Fibroblast of pulmonary artery (primary cell): ENCODE measurements at regions not wholly inside any gene's neighbourhood (a gene's known extent, or its start where the extent isn't known, plus 50 kb on each side); places are given as distances from the start of the nearest gene placed in this dataset.

Experiments used
- DNase-seq: peaks from one replicate; pipeline ENCODE4 v3.0.0-alpha.2; 2010; ENCODE audit warnings: low read depth
- H3K4me3 ChIP-seq: replicated peaks from 2 replicates; pipeline ENCODE4 v1.5.1; 2011; ENCODE audit warnings: low read depth, mild to moderate bottlenecking, control low read depth, low read length, moderate library complexity
- TF ChIP-seq, protein P1 (sequence below): IDR thresholded peaks from 2 replicates; pipeline ENCODE4 v1.5.1; 2011; ENCODE audit warnings: mild to moderate bottlenecking, control low read depth, low read length, inconsistent platforms; ENCODE audit errors: missing control alignments

DNA sequence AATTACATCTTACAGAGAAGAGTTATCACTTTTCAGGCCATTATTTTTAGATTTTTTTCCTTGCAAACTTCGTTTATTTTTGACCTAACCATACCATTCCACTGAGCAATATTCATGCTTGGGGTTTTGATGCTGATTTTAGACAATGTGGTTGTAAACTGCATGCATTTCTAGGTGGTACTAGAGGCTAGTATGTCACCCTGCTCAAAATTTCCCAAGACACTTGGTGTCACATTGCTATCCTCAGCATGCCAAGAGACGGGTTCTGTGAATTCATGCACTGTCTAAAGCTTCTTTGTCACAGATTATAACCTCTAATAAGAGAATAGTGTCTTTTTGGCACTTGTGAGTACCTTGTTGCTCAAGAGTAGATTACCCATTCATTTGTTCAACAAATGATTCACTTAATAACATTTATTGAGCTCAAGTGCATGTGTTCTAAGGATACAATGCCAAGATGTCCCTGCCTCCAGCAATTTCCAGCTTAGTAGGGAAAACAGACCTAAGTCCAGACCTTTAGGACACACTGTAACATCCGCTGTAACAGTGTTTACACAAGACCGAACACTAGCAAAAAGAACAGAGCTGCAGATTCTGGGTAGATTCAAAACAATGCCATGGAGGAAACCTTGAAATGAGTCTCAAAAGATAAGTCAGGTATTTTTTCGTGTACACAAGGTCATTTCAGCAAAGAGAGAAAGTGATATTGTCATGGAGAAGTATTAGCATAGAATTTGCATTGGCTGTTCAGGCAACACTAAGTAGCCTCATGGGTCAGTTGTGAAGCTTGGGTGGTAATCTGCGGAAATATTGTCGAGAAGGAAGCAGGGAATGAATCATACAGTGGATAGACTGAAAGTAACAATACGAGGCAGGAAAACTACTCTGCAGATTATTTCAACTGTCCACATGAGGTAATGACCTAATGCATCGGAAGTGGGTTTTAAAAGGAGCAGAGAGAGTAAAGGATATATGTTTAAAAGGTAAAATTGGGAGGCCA, 515.1 kb upstream of the ZFP42 start:
- TF ChIP-seq, protein P1, sequence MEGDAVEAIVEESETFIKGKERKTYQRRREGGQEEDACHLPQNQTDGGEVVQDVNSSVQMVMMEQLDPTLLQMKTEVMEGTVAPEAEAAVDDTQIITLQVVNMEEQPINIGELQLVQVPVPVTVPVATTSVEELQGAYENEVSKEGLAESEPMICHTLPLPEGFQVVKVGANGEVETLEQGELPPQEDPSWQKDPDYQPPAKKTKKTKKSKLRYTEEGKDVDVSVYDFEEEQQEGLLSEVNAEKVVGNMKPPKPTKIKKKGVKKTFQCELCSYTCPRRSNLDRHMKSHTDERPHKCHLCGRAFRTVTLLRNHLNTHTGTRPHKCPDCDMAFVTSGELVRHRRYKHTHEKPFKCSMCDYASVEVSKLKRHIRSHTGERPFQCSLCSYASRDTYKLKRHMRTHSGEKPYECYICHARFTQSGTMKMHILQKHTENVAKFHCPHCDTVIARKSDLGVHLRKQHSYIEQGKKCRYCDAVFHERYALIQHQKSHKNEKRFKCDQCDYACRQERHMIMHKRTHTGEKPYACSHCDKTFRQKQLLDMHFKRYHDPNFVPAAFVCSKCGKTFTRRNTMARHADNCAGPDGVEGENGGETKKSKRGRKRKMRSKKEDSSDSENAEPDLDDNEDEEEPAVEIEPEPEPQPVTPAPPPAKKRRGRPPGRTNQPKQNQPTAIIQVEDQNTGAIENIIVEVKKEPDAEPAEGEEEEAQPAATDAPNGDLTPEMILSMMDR = no peak
- peak; percentile 11 for DNase-seq
- no peak overlapping the region for H3K4me3 ChIP-seq

DNA sequence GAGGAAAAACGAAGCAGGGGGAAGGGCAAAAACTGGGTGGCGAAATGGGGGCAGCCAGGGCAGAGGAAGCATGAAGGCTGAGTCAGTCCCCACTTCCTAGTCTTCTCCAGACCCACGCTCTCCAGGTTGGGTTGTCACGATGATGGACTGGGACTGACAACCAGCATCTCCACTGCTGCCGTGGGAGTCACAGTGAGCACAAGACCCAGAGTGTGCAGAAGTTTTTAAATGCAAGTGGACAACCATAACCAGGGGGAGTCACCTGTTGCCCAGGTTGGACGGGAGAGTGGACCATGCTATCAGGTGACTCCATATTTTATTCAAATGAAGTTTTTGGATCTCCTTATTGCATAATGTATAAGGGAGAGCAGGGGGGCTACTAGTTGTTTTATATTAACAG, 511.4 kb upstream of the ZFP42 start:
- TF ChIP-seq, protein P1 = no peak
- no peak for DNase-seq
- no peak overlapping the region for H3K4me3 ChIP-seq

DNA sequence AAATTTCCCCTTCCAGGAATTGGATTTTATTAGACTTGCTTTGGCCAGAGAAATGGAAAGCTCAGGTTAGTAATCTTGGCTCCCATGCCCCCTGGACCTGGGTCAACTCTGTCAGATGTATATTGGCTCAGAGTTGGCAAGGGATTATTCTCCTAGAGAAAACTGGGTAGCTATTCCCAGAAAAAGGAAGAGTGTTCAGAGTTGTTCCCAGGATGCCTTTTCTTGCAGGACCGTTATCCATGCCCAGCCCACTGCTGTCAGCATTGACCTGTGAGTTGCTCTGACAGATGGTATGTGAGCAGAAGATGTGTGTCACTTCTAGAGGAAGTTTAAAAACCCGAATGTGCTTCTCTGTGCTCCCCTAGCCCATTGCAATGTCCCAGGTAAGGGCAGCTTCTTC, 509.9 kb upstream of the ZFP42 start:
- TF ChIP-seq, protein P1 = no peak
- H3K4me3 ChIP-seq = no peak overlapping the region
- no peak for DNase-seq

DNA sequence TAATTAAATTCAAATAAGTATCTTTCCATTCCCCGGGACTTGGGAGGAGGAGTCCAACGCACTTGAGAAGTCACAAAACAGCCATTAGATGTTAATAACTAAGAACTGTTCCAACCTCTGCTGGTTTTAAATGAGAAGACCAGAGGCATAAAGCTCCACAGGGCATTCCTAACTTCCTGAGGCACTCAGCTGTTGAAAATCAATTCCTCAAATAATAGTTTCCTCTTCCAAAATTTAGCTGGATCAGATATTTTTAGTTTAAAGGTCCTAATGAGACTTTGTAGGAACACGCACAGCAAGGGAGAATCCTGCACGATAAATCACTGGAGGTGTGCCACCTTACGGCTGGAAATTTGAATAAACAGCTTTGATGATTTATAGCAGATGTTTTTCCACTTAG, 504.3 kb upstream of the ZFP42 start:
- DNase-seq = no peak
- TF ChIP-seq, protein P1 = no peak
- no peak overlapping the region for H3K4me3 ChIP-seq

DNA sequence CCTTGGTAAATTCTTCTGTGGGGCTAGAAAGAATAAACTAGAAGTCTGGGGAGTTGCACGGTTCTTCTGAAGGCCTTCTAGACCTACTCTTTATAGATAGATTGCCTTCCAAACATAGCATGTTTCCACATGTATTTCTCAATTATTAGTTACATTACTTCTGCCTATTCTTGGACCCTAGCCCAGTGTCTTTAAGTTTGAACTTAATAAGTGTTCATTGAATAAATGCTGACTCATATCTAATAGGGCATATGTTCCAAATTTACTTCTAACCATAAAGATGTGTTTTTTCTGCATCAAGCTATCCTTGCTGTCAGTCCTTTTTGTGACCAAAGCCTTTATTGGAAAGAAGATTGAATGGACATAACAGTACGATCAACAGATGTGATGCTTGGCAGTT, 503.6 kb upstream of the ZFP42 start:
- TF ChIP-seq, protein P1 = no peak
- no peak overlapping the region for H3K4me3 ChIP-seq
- DNase-seq = no peak

DNA sequence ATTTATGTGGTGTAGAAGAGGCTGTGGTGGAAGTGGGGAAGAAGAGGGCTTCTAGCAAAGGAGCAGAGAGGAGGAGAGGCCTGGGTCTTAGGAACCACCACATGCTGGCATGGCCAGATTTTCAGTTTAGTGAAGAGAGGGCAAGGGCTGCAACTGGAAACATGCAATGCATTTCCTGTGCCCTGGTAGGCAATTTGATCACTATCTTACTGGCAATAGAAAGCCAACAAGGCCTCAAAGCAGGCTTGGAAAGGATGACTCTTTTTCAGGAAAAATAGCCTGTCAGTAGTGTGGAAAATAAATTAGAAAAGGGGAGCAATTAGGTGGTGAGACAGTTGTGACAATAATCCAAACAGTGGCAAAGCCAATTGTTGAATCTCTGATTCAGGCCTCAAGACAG, 501.9 kb upstream of the ZFP42 start:
- TF ChIP-seq, protein P1 = no peak
- DNase-seq = no peak
- H3K4me3 ChIP-seq = no peak overlapping the region
